GM23338 (cell line): ENCODE measurements at regions not wholly inside any gene's neighbourhood (a gene's known extent, or its start where the extent isn't known, plus 50 kb on each side); places are given as distances from the start of the nearest gene placed in this dataset.

Source experiments
- ATAC-seq: fragments of 200-7000 bp; cut with Tn5 transposase; 3 replicates; pipeline ENCODE4 v1.9.1; 2020
- DNase-seq: peaks from one replicate; pipeline ENCODE4 v3.0.0-alpha.2; 2015; ENCODE audit warnings: low spot score
- H2AFZ ChIP-seq: fragments of 200-600 bp; sonication (generic); 2 replicates; pipeline ENCODE4 v1.8.0; 2016; ENCODE audit warnings: antibody characterized with exemption, mild to moderate bottlenecking, moderate library complexity
- H3F3A ChIP-seq: fragments of 200-600 bp; sonication (generic); replicated peaks from 2 replicates; pipeline ENCODE4 v1.8.0; 2017; ENCODE audit warnings: antibody characterized with exemption, mixed run types, low read depth
- H3K27ac ChIP-seq: fragments of 200-600 bp; sonication (generic); 2 replicates; pipeline ENCODE4 v1.6.1; 2016; ENCODE audit warnings: low read depth
- H3K27me3 ChIP-seq: fragments of 200-600 bp; sonication (generic); 2 replicates; pipeline ENCODE4 v1.8.0; 2016; ENCODE audit warnings: mild to moderate bottlenecking, mixed run types, moderate library complexity; ENCODE audit not compliant: insufficient read depth
- H3K36me3 ChIP-seq: fragments of 200-600 bp; sonication (generic); 2 replicates; pipeline ENCODE4 v1.8.0; 2016; ENCODE audit warnings: mild to moderate bottlenecking; ENCODE audit not compliant: insufficient read depth
- H3K4me1 ChIP-seq: fragments of 200-600 bp; sonication (generic); 2 replicates; pipeline ENCODE4 v1.8.0; 2016; ENCODE audit warnings: mild to moderate bottlenecking, moderate library complexity; ENCODE audit not compliant: insufficient read depth
- H3K4me2 ChIP-seq: fragments of 200-600 bp; sonication (generic); 2 replicates; pipeline ENCODE4 v1.7.1; 2017; ENCODE audit warnings: mixed run types
- H3K4me3 ChIP-seq: fragments of 200-600 bp; sonication (generic); 2 replicates; pipeline ENCODE4 v1.6.1; 2016; ENCODE audit warnings: mixed run types
- H3K79me2 ChIP-seq: fragments of 200-600 bp; sonication (generic); replicated peaks from 2 replicates; pipeline ENCODE4 v1.8.0; 2017; ENCODE audit warnings: mild to moderate bottlenecking; ENCODE audit not compliant: insufficient read depth
- H3K9me2 ChIP-seq: fragments of 200-600 bp; sonication (generic); 2 replicates; pipeline ENCODE4 v1.8.0; 2017; ENCODE audit not compliant: insufficient read depth
- H4K20me1 ChIP-seq: fragments of 200-600 bp; sonication (generic); replicated peaks from 2 replicates; pipeline ENCODE4 v1.8.0; 2017; ENCODE audit warnings: mild to moderate bottlenecking; ENCODE audit not compliant: insufficient read depth
- H3K27ac Mint-ChIP-seq: 2 replicates; pipeline ENCODE4 v1.8.0; 2020; ENCODE audit warnings: inconsistent platforms, mild to moderate bottlenecking, moderate library complexity, mixed read lengths
- H3K27me3 Mint-ChIP-seq: 3 replicates; pipeline ENCODE4 v1.8.0; 2022; ENCODE audit warnings: low read depth, mild to moderate bottlenecking, moderate library complexity, mixed read lengths, inconsistent platforms; ENCODE audit not compliant: insufficient read depth, poor library complexity
- H3K36me3 Mint-ChIP-seq: 3 replicates; pipeline ENCODE4 v1.8.0; 2021; ENCODE audit warnings: low read depth, mild to moderate bottlenecking, inconsistent platforms, moderate library complexity, mixed read lengths
- H3K4me1 Mint-ChIP-seq: 3 replicates; pipeline ENCODE4 v1.8.0; 2020; ENCODE audit warnings: mild to moderate bottlenecking, inconsistent platforms, mixed read lengths
- H3K4me3 Mint-ChIP-seq: 3 replicates; pipeline ENCODE4 v1.8.0; 2021; ENCODE audit warnings: moderate library complexity, mild to moderate bottlenecking, inconsistent platforms, mixed read lengths
- H3K9me3 Mint-ChIP-seq: 3 replicates; pipeline ENCODE4 v1.8.0; 2020; ENCODE audit warnings: moderate library complexity, mild to moderate bottlenecking, inconsistent platforms, mixed read lengths
- CREB1 ChIP-seq: fragments of 250-450 bp; sonication (Bioruptor Pico); IDR thresholded peaks from 2 replicates; pipeline ENCODE4 v1.5.0; 2020; ENCODE audit warnings: low read depth, mild to moderate bottlenecking, moderate library complexity
- EZH2 ChIP-seq: fragments of 200-600 bp; sonication (generic); IDR thresholded peaks from one replicate; pipeline ENCODE4 v1.8.0; 2017; ENCODE audit warnings: antibody characterized with exemption, mild to moderate bottlenecking, low read depth; ENCODE audit not compliant: unreplicated experiment
- EZH2phosphoT487 ChIP-seq: fragments of 200-600 bp; sonication (generic); IDR thresholded peaks from one replicate; pipeline ENCODE4 v1.8.1; 2018; ENCODE audit warnings: antibody characterized with exemption; ENCODE audit not compliant: unreplicated experiment
- JUNB ChIP-seq: IDR thresholded peaks from one replicate; pipeline ENCODE4 v1.6.1; 2016; ENCODE audit warnings: antibody characterized with exemption; ENCODE audit not compliant: unreplicated experiment
- NANOG ChIP-seq: IDR thresholded peaks from 2 replicates; pipeline ENCODE4 v1.6.1; 2016; ENCODE audit warnings: antibody characterized with exemption, borderline replicate concordance
- POLR2AphosphoS5 ChIP-seq: IDR thresholded peaks from 2 replicates; pipeline ENCODE4 v1.6.1; 2016; ENCODE audit warnings: antibody characterized with exemption, low read depth
- STAT1 ChIP-seq: IDR thresholded peaks from one replicate; pipeline ENCODE4 v1.6.1; 2016; ENCODE audit warnings: antibody characterized with exemption; ENCODE audit not compliant: unreplicated experiment
- ZNF114 ChIP-seq: fragments of 250-450 bp; sonication (Bioruptor Pico); IDR thresholded peaks from 2 replicates; pipeline ENCODE4 v1.5.0; 2020; ENCODE audit warnings: mild to moderate bottlenecking, moderate library complexity
- ZNF331 ChIP-seq: fragments of 250-450 bp; sonication (Bioruptor Pico); IDR thresholded peaks from 2 replicates; pipeline ENCODE4 v1.5.0; 2020; ENCODE audit warnings: low read depth, mild to moderate bottlenecking, moderate library complexity
- TF ChIP-seq, protein P1 (sequence below): IDR thresholded peaks from 2 replicates; pipeline ENCODE4 v1.6.1; 2016; ENCODE audit warnings: antibody characterized with exemption
- TF ChIP-seq, protein P2 (sequence below): IDR thresholded peaks from one replicate; pipeline ENCODE4 v1.6.1; 2018; ENCODE audit warnings: antibody characterized with exemption; ENCODE audit not compliant: unreplicated experiment
- TF ChIP-seq, protein P3 (sequence below): fragments of 250-450 bp; sonication (Bioruptor Pico); IDR thresholded peaks from 2 replicates; pipeline ENCODE4 v1.5.0; 2020; ENCODE audit warnings: mild to moderate bottlenecking, moderate library complexity
- TF ChIP-seq, protein P4 (sequence below), 2 experiments: fragments of 200-600 bp in 1 of 2; sonication (generic) in 1 of 2; conservative IDR thresholded peaks; 2 replicates each; pipeline versions ENCODE4 v1.5.1 to v1.6.1; 2016 to 2017; ENCODE audit warnings: antibody characterized with exemption in 2 of 2, low read depth in 2 of 2, mild to moderate bottlenecking in 2 of 2, moderate library complexity in 1 of 2

DNA sequence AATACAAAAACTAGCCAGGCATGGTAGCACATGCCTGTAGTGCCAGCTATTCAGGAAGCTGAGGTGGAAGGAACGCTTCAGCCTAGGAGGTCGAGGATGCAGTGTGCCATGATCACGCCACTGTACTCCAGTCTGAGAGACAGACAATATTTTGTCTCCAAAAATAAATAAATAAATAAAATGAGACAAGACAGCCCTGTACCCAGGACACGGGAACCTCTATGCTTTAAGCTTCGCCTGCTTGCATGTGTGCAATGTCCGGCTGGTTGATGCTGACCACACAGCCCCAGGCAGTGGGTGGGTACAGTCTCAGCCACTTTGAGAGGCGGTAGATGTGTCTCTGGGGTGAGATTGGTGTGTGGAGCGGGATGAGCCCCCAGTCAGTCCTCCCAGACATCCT, 52.0 kb upstream of the MPEG1 start:
- no peaks in the 10 kb centered on the region for H3K9me2 ChIP-seq
- no peaks in the 10 kb centered on the region for H3K36me3 ChIP-seq
- TF ChIP-seq JUNB (no peak), ZNF114 (no peak), CREB1 (no peak), POLR2AphosphoS5 (no peak), ZNF331 (CRISPR knock-in tag) (no peak), EZH2 (no peak), EZH2phosphoT487 (no peak), STAT1 (no peak), NANOG (no peak)
- TF ChIP-seq, protein P1, sequence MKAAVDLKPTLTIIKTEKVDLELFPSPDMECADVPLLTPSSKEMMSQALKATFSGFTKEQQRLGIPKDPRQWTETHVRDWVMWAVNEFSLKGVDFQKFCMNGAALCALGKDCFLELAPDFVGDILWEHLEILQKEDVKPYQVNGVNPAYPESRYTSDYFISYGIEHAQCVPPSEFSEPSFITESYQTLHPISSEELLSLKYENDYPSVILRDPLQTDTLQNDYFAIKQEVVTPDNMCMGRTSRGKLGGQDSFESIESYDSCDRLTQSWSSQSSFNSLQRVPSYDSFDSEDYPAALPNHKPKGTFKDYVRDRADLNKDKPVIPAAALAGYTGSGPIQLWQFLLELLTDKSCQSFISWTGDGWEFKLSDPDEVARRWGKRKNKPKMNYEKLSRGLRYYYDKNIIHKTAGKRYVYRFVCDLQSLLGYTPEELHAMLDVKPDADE: no peak
- TF ChIP-seq, protein P2, sequence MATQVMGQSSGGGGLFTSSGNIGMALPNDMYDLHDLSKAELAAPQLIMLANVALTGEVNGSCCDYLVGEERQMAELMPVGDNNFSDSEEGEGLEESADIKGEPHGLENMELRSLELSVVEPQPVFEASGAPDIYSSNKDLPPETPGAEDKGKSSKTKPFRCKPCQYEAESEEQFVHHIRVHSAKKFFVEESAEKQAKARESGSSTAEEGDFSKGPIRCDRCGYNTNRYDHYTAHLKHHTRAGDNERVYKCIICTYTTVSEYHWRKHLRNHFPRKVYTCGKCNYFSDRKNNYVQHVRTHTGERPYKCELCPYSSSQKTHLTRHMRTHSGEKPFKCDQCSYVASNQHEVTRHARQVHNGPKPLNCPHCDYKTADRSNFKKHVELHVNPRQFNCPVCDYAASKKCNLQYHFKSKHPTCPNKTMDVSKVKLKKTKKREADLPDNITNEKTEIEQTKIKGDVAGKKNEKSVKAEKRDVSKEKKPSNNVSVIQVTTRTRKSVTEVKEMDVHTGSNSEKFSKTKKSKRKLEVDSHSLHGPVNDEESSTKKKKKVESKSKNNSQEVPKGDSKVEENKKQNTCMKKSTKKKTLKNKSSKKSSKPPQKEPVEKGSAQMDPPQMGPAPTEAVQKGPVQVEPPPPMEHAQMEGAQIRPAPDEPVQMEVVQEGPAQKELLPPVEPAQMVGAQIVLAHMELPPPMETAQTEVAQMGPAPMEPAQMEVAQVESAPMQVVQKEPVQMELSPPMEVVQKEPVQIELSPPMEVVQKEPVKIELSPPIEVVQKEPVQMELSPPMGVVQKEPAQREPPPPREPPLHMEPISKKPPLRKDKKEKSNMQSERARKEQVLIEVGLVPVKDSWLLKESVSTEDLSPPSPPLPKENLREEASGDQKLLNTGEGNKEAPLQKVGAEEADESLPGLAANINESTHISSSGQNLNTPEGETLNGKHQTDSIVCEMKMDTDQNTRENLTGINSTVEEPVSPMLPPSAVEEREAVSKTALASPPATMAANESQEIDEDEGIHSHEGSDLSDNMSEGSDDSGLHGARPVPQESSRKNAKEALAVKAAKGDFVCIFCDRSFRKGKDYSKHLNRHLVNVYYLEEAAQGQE: no peak
- TF ChIP-seq, protein P3, sequence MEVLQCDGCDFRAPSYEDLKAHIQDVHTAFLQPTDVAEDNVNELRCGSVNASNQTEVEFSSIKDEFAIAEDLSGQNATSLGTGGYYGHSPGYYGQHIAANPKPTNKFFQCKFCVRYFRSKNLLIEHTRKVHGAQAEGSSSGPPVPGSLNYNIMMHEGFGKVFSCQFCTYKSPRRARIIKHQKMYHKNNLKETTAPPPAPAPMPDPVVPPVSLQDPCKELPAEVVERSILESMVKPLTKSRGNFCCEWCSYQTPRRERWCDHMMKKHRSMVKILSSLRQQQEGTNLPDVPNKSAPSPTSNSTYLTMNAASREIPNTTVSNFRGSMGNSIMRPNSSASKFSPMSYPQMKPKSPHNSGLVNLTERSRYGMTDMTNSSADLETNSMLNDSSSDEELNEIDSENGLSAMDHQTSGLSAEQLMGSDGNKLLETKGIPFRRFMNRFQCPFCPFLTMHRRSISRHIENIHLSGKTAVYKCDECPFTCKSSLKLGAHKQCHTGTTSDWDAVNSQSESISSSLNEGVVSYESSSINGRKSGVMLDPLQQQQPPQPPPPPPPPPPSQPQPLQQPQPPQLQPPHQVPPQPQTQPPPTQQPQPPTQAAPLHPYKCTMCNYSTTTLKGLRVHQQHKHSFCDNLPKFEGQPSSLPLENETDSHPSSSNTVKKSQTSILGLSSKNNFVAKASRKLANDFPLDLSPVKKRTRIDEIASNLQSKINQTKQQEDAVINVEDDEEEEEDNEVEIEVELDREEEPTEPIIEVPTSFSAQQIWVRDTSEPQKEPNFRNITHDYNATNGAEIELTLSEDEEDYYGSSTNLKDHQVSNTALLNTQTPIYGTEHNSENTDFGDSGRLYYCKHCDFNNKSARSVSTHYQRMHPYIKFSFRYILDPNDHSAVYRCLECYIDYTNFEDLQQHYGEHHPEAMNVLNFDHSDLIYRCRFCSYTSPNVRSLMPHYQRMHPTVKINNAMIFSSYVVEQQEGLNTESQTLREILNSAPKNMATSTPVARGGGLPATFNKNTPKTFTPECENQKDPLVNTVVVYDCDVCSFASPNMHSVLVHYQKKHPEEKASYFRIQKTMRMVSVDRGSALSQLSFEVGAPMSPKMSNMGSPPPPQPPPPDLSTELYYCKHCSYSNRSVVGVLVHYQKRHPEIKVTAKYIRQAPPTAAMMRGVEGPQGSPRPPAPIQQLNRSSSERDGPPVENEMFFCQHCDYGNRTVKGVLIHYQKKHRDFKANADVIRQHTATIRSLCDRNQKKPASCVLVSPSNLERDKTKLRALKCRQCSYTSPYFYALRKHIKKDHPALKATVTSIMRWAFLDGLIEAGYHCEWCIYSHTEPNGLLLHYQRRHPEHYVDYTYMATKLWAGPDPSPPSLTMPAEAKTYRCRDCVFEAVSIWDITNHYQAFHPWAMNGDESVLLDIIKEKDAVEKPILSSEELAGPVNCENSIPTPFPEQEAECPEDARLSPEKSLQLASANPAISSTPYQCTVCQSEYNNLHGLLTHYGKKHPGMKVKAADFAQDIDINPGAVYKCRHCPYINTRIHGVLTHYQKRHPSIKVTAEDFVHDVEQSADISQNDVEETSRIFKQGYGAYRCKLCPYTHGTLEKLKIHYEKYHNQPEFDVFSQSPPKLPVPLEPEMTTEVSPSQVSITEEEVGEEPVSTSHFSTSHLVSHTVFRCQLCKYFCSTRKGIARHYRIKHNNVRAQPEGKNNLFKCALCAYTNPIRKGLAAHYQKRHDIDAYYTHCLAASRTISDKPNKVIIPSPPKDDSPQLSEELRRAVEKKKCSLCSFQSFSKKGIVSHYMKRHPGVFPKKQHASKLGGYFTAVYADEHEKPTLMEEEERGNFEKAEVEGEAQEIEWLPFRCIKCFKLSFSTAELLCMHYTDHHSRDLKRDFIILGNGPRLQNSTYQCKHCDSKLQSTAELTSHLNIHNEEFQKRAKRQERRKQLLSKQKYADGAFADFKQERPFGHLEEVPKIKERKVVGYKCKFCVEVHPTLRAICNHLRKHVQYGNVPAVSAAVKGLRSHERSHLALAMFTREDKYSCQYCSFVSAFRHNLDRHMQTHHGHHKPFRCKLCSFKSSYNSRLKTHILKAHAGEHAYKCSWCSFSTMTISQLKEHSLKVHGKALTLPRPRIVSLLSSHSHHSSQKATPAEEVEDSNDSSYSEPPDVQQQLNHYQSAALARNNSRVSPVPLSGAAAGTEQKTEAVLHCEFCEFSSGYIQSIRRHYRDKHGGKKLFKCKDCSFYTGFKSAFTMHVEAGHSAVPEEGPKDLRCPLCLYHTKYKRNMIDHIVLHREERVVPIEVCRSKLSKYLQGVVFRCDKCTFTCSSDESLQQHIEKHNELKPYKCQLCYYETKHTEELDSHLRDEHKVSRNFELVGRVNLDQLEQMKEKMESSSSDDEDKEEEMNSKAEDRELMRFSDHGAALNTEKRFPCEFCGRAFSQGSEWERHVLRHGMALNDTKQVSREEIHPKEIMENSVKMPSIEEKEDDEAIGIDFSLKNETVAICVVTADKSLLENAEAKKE (CRISPR knock-in tag): no peak
- TF ChIP-seq, protein P4, sequence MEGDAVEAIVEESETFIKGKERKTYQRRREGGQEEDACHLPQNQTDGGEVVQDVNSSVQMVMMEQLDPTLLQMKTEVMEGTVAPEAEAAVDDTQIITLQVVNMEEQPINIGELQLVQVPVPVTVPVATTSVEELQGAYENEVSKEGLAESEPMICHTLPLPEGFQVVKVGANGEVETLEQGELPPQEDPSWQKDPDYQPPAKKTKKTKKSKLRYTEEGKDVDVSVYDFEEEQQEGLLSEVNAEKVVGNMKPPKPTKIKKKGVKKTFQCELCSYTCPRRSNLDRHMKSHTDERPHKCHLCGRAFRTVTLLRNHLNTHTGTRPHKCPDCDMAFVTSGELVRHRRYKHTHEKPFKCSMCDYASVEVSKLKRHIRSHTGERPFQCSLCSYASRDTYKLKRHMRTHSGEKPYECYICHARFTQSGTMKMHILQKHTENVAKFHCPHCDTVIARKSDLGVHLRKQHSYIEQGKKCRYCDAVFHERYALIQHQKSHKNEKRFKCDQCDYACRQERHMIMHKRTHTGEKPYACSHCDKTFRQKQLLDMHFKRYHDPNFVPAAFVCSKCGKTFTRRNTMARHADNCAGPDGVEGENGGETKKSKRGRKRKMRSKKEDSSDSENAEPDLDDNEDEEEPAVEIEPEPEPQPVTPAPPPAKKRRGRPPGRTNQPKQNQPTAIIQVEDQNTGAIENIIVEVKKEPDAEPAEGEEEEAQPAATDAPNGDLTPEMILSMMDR (conservative IDR thresholded peaks at IDR 0.05; ENCODE audit: low read depth in 2 of 2): no peak
- no peaks in the 10 kb centered on the region for H3K9me3 Mint-ChIP-seq
- no peaks in the 10 kb centered on the region for H3K79me2 ChIP-seq
- no peaks in the 10 kb centered on the region for H3K36me3 Mint-ChIP-seq
- H3K4me1 ChIP-seq: no peaks in the 10 kb centered on the region
- H3K27me3 ChIP-seq: no peaks in the 10 kb centered on the region
- H3K4me3 Mint-ChIP-seq: no peak overlapping the region
- H3K27ac Mint-ChIP-seq: no peak overlapping the region
- ATAC-seq: no peak
- no peaks in the 10 kb centered on the region for H4K20me1 ChIP-seq
- no peak overlapping the region for H3K27ac ChIP-seq
- no peaks in the 10 kb centered on the region for H3K27me3 Mint-ChIP-seq
- H3F3A ChIP-seq: no peaks in the 10 kb centered on the region
- no peak for DNase-seq
- H2AFZ ChIP-seq: no peak overlapping the region
- H3K4me1 Mint-ChIP-seq: peaks cover 2% of the 10 kb centered on the region; the same call in 2 of the 3 replicates
- H3K4me3 ChIP-seq: no peak overlapping the region
- no peak overlapping the region for H3K4me2 ChIP-seq
